Stimulated activated CD4-positive, alpha-beta T cell treated with anti-CD3 and anti-CD28 coated beads, Interleukin-2, amount 100 ng/mL, for 24 hours (primary cell): ENCODE measurements at regions not wholly inside any gene's neighbourhood (a gene's known extent, or its start where the extent isn't known, plus 50 kb on each side); places are given as distances from the start of the nearest gene placed in this dataset.

Experiments
- DNase-seq, 2 donors: peaks; one replicate each; pipeline ENCODE4 v3.0.0-alpha.2; 2020

- no peak for DNase-seq
These were observed 123.6 kb upstream of the KAZN start for GRCh38 chr1:14474856-14475255.

- DNase-seq = no peak
These were observed 122.1 kb upstream of the KAZN start for GRCh38 chr1:14476170-14476955.

GRCh38 chr1:14478120-14478519, 120.4 kb upstream of the KAZN start:
- DNase-seq = no peak

- no peak for DNase-seq
These were observed 118.6 kb upstream of the KAZN start for GRCh38 chr1:14479865-14480264.

- no peak for DNase-seq
These were observed 115.6 kb upstream of the KAZN start for GRCh38 chr1:14482784-14483450.

GRCh38 chr1:14485285-14485684, 113.2 kb upstream of the KAZN start:
- no peak for DNase-seq

- no peak for DNase-seq
These were observed 111.9 kb upstream of the KAZN start for GRCh38 chr1:14486401-14487201.

GRCh38 chr1:14487671-14488070, 110.8 kb upstream of the KAZN start:
- no peak for DNase-seq

- DNase-seq = no peak
These were observed 103.6 kb upstream of the KAZN start for GRCh38 chr1:14494911-14495310.

- DNase-seq = no peak
These were observed 103.1 kb upstream of the KAZN start for GRCh38 chr1:14495381-14495780.

- DNase-seq = no peak
These were observed 102.5 kb upstream of the KAZN start for GRCh38 chr1:14495996-14496395.

- no peak for DNase-seq
These were observed 99.6 kb upstream of the KAZN start for GRCh38 chr1:14498839-14499238.

- DNase-seq = no peak
These were observed 99.0 kb upstream of the KAZN start for GRCh38 chr1:14499312-14500040.

- DNase-seq = no peak
These were observed 98.4 kb upstream of the KAZN start for GRCh38 chr1:14500041-14500440.

- no peak for DNase-seq
These were observed 97.6 kb upstream of the KAZN start for GRCh38 chr1:14500912-14501311.

- no peak for DNase-seq
These were observed 94.0 kb upstream of the KAZN start for GRCh38 chr1:14504517-14504916.

GRCh38 chr1:14506471-14507255, 91.8 kb upstream of the KAZN start:
- DNase-seq = no peak

- no peak for DNase-seq
These were observed 91.2 kb upstream of the KAZN start for GRCh38 chr1:14507262-14507661.

GRCh38 chr1:14508613-14509012, 89.9 kb upstream of the KAZN start:
- DNase-seq = no peak

GRCh38 chr1:14511166-14511680, 87.3 kb upstream of the KAZN start:
- DNase-seq = no peak

- DNase-seq = no peak
These were observed 86.5 kb upstream of the KAZN start for GRCh38 chr1:14511796-14512585.
